Gastroesophageal sphincter (tissue), 3 donors: ENCODE measurements at regions not wholly inside any gene's neighbourhood (a gene's known extent, or its start where the extent isn't known, plus 50 kb on each side); places are given as distances from the start of the nearest gene placed in this dataset.

ENCODE experiments used
- CTCF ChIP-seq, 4 experiments: fragments of 200-600 bp in 2 of 4; fragments of 450-650 bp in 2 of 4; sonication (generic) in 1 of 4; IDR thresholded peaks; one replicate each; pipeline ENCODE4 v1.5.1; 2017 to 2019; ENCODE audit warnings: antibody characterized with exemption in 4 of 4, mild to moderate bottlenecking in 2 of 4, moderate library complexity in 2 of 4
- POLR2A ChIP-seq, 2 donors: fragments of 450-650 bp; IDR thresholded peaks; one replicate each; pipeline ENCODE4 v1.6.1; 2017; ENCODE audit warnings: antibody characterized with exemption in 2 of 2, mild to moderate bottlenecking in 2 of 2, moderate library complexity in 1 of 2

GRCh38 chr1:177793900-177794299 lies 176.0 kb downstream of the SEC16B start:
- TF ChIP-seq CTCF (IDR thresholded peaks at IDR 0.05) (no peak), POLR2A (IDR thresholded peaks at IDR 0.05) (no peak)
